IMR-90 (cell line): ENCODE measurements at regions not wholly inside any gene's neighbourhood (a gene's known extent, or its start where the extent isn't known, plus 50 kb on each side); places are given as distances from the start of the nearest gene placed in this dataset.

Experiments
- ATAC-seq: fragments of 200-7000 bp; cut with Tn5 transposase; 2 replicates; pipeline ENCODE4 v1.9.1; 2020; ENCODE audit warnings: low read depth, mild to moderate bottlenecking, moderate library complexity
- BruUV-seq: library from RNA; stranded (reverse); fragments of 400-500 nt; replicated peaks from 2 replicates; lab custom pipeline; 2021; lab: Mats Ljungman, UMichigan
- CTCF ChIA-PET: fragments of 300-600 bp; formaldehyde crosslinking; extraction: SDS; loops from one replicate; lab custom pipeline; 2021; ENCODE audit warnings: antibody characterized with exemption; lab: Yijun Ruan, JAX
- POLR2A ChIA-PET: fragments of 300-600 bp; sonication (Branson Sonifier 250); formaldehyde crosslinking; loops from one replicate; lab custom pipeline; 2022; ENCODE audit warnings: antibody characterized with exemption; ENCODE audit not compliant: unreplicated experiment; lab: Charles Lee
- DNase-seq: peaks from one replicate; pipeline ENCODE4 v3.0.0; 2013
- H2AFZ ChIP-seq: replicated peaks from 2 replicates; pipeline ENCODE3; 2013; ENCODE audit warnings: low read length, mild to moderate bottlenecking; ENCODE audit not compliant: poor library complexity
- H2AK5ac ChIP-seq: 2 replicates; pipeline ENCODE4 v1.6.1; 2013; ENCODE audit warnings: low read depth, low read length, inconsistent platforms
- H2AK9ac ChIP-seq: replicated peaks from 2 replicates; pipeline ENCODE3; 2013; ENCODE audit warnings: mild to moderate bottlenecking, low read depth, low read length, moderate library complexity; ENCODE audit not compliant: poor library complexity
- H2BK120ac ChIP-seq: 2 replicates; pipeline ENCODE4 v1.6.1; 2013; ENCODE audit warnings: low read depth, low read length, inconsistent platforms
- H2BK15ac ChIP-seq: 3 replicates; pipeline ENCODE4 v1.6.1; 2013; ENCODE audit warnings: low read depth, low read length, inconsistent platforms
- H2BK20ac ChIP-seq: 2 replicates; pipeline ENCODE4 v1.6.1; 2013; ENCODE audit warnings: low read depth, mild to moderate bottlenecking, inconsistent platforms, low read length, moderate library complexity
- H2BK5ac ChIP-seq: 2 replicates; pipeline ENCODE4 v1.6.1; 2013; ENCODE audit warnings: mild to moderate bottlenecking, low read depth, low read length, inconsistent platforms; ENCODE audit not compliant: poor library complexity, severe bottlenecking
- H3K14ac ChIP-seq: replicated peaks from 2 replicates; pipeline ENCODE4 v1.6.1; 2013; ENCODE audit warnings: low read depth, low read length, inconsistent platforms
- H3K18ac ChIP-seq: 2 replicates; pipeline ENCODE4 v1.6.1; 2013; ENCODE audit warnings: low read depth, low read length, control low read depth
- H3K23ac ChIP-seq: 2 replicates; pipeline ENCODE4 v1.6.1; 2013; ENCODE audit warnings: low read depth, low read length, inconsistent platforms
- H3K27ac ChIP-seq: 2 replicates; pipeline ENCODE4 v1.5.1; 2013; ENCODE audit warnings: mild to moderate bottlenecking, control low read depth, low read length; ENCODE audit not compliant: insufficient read depth
- H3K27me3 ChIP-seq: 2 replicates; pipeline ENCODE4 v1.6.1; 2013; ENCODE audit warnings: low read length; ENCODE audit not compliant: control insufficient read depth, insufficient read depth
- H3K36me3 ChIP-seq: 2 replicates; pipeline ENCODE4 v1.6.1; 2013; ENCODE audit warnings: low read length, mixed read lengths; ENCODE audit not compliant: control insufficient read depth, insufficient read depth
- H3K4ac ChIP-seq: 2 replicates; pipeline ENCODE4 v1.6.1; 2013; ENCODE audit warnings: low read depth, low read length, inconsistent platforms
- H3K4me1 ChIP-seq: 2 replicates; pipeline ENCODE4 v1.6.1; 2013; ENCODE audit warnings: low read length, mixed read lengths; ENCODE audit not compliant: control insufficient read depth, insufficient read depth
- H3K4me2 ChIP-seq: 2 replicates; pipeline ENCODE4 v1.6.1; 2013; ENCODE audit warnings: low read depth, mild to moderate bottlenecking, control low read depth, low read length, moderate library complexity
- H3K4me3 ChIP-seq: 2 replicates; pipeline ENCODE4 v1.5.1; 2013; ENCODE audit warnings: low read depth, mild to moderate bottlenecking, control low read depth, low read length, moderate library complexity; ENCODE audit not compliant: insufficient read depth
- H3K56ac ChIP-seq: 2 replicates; pipeline ENCODE4 v1.6.1; 2013; ENCODE audit warnings: low read length, inconsistent platforms; ENCODE audit not compliant: insufficient read depth; ENCODE audit errors: extremely low read depth
- H3K79me1 ChIP-seq, 2 experiments: 2 replicates each; pipeline ENCODE4 v1.6.1; 2013; ENCODE audit warnings: low read length in 2 of 2, inconsistent platforms in 1 of 2, low read depth in 1 of 2
- H3K9ac ChIP-seq: 2 replicates; pipeline ENCODE4 v1.6.1; 2013; ENCODE audit warnings: low read depth, low read length, control low read depth
- H3K9me1 ChIP-seq: 2 replicates; pipeline ENCODE4 v1.6.1; 2013; ENCODE audit warnings: low read length, inconsistent platforms; ENCODE audit not compliant: insufficient read depth
- H3K9me3 ChIP-seq: 2 replicates; pipeline ENCODE4 v1.6.1; 2013; ENCODE audit warnings: low read length; ENCODE audit not compliant: control insufficient read depth, insufficient read depth
- H4K20me1 ChIP-seq: 2 replicates; pipeline ENCODE4 v1.6.1; 2013; ENCODE audit warnings: low read length, inconsistent platforms; ENCODE audit not compliant: insufficient read depth
- H4K5ac ChIP-seq: 2 replicates; pipeline ENCODE4 v1.6.1; 2013; ENCODE audit warnings: mild to moderate bottlenecking, low read depth, low read length, control low read depth
- H4K8ac ChIP-seq, 2 experiments: 2 replicates each; pipeline ENCODE4 v1.6.1; 2013; ENCODE audit warnings: low read depth in 2 of 2, low read length in 2 of 2, control low read depth in 1 of 2, inconsistent platforms in 1 of 2
- H4K91ac ChIP-seq: 2 replicates; pipeline ENCODE4 v1.6.1; 2013; ENCODE audit warnings: low read depth, low read length, inconsistent platforms; ENCODE audit not compliant: insufficient read depth
- ELK1 ChIP-seq: fragments of 150-350 bp; IDR thresholded peaks from 2 replicates; pipeline ENCODE4 v1.6.1; 2016; ENCODE audit warnings: low read depth, mild to moderate bottlenecking, low read length, moderate library complexity, borderline replicate concordance
- FOS ChIP-seq: fragments of 150-350 bp; IDR thresholded peaks from 2 replicates; pipeline ENCODE4 v1.6.1; 2016; ENCODE audit warnings: low read depth, low read length
- MAFK ChIP-seq: IDR thresholded peaks from 2 replicates; pipeline ENCODE4 v1.6.1; 2012; ENCODE audit warnings: low read depth, low read length, improper control_type of control experiment
- MAZ ChIP-seq: IDR thresholded peaks from 2 replicates; pipeline ENCODE4 v1.6.1; 2012; ENCODE audit warnings: low read depth, mild to moderate bottlenecking, low read length, improper control_type of control experiment, moderate library complexity, borderline replicate concordance
- MXI1 ChIP-seq: IDR thresholded peaks from 2 replicates; pipeline ENCODE4 v1.6.1; 2012; ENCODE audit warnings: low read depth, mild to moderate bottlenecking, low read length, moderate library complexity, borderline replicate concordance
- NFE2L2 ChIP-seq: fragments of 150-350 bp; IDR thresholded peaks from 2 replicates; pipeline ENCODE4 v1.6.1; 2016; ENCODE audit warnings: low read depth, mild to moderate bottlenecking, low read length
- POLR2A ChIP-seq: IDR thresholded peaks from 2 replicates; pipeline ENCODE4 v1.6.1; 2012; ENCODE audit warnings: mild to moderate bottlenecking, low read depth, low read length
- RCOR1 ChIP-seq: IDR thresholded peaks from 2 replicates; pipeline ENCODE4 v1.6.1; 2012; ENCODE audit warnings: mild to moderate bottlenecking, low read length, improper control_type of control experiment; ENCODE audit not compliant: insufficient replicate concordance
- RFX5 ChIP-seq: IDR thresholded peaks from 2 replicates; pipeline ENCODE4 v1.8.0; 2012; ENCODE audit warnings: low read depth, mild to moderate bottlenecking, low read length, moderate library complexity
- SMC3 ChIP-seq: fragments of 150-350 bp; IDR thresholded peaks from 2 replicates; pipeline ENCODE4 v1.6.1; 2016; ENCODE audit warnings: low read depth, mild to moderate bottlenecking, antibody characterized with exemption, low read length, moderate library complexity
- USF2 ChIP-seq: fragments of 150-350 bp; IDR thresholded peaks from 2 replicates; pipeline ENCODE4 v1.6.1; 2017; ENCODE audit warnings: mild to moderate bottlenecking, antibody characterized with exemption, low read length, low read depth
- WGBS, 2 experiments: methylation state at CpG; one replicate each; pipeline versions ENCODE4 v1.1.5 to v1.1.7; 2013; ENCODE audit warnings: missing lambda C conversion rate in 2 of 2; ENCODE audit not compliant: insufficient read length in 1 of 2; ENCODE audit errors: extremely low coverage in 2 of 2; 5-methylcytosine and 5-hydroxymethylcytosine counted together
- dilution Hi-C: fragments of 300-500 bp; cut with HindIII; formaldehyde crosslinking; loops from one replicate; pipeline ENCODE4 v1.14.3; 2018; ENCODE audit warnings: low sequenced_read_pairs; ENCODE audit not compliant: unreplicated experiment
- in situ Hi-C: fragments of 300-500 bp; cut with MboI; formaldehyde crosslinking; loops from 3 replicates; pipeline ENCODE4 v1.14.3; 2019; ENCODE audit warnings: low sequenced_read_pairs, inconsistent platforms, mixed read lengths
- intact Hi-C: fragments of 100-400 bp; cut with micrococcal nuclease; formaldehyde crosslinking; loops from 2 replicates; pipeline ENCODE4 v1.10.0; 2022

- no peak overlapping the region for H4K8ac ChIP-seq
- in situ Hi-C loops (no loop called here), dilution Hi-C loops (no loop called here), intact Hi-C loops (no loop called here)
- H3K14ac ChIP-seq = no peak overlapping the region
- no peaks in the 10 kb centered on the region for H3K36me3 ChIP-seq
- DNase-seq = no peak
- no peak overlapping the region for H3K4me2 ChIP-seq
- no peak overlapping the region for H2BK15ac ChIP-seq
- no CpG with 5 or more reads among the region's 3 CpGs for WGBS, 2 experiments
- H3K27ac ChIP-seq = no peak overlapping the region
- no peaks in the 10 kb centered on the region for H3K4me1 ChIP-seq
- H2AFZ ChIP-seq = no peak overlapping the region
- no peak overlapping the region for H2BK120ac ChIP-seq
- ChIA-PET CTCF (no interaction called here), POLR2A (no interaction called here)
- H4K91ac ChIP-seq = no peak overlapping the region
- H3K56ac ChIP-seq = no peak overlapping the region
- H4K5ac ChIP-seq = no peak overlapping the region
- H3K4me3 ChIP-seq = no peak overlapping the region
- BruUV-seq = no TSS peak
- H4K20me1 ChIP-seq = no peaks in the 10 kb centered on the region
- TF ChIP-seq MAZ (no peak), SMC3 (no peak), MAFK (no peak), RFX5 (no peak), RCOR1 (no peak), USF2 (no peak), ELK1 (no peak), FOS (no peak), NFE2L2 (no peak), POLR2A (no peak), MXI1 (no peak)
- H2BK5ac ChIP-seq = no peak overlapping the region
- H3K23ac ChIP-seq = no peak overlapping the region
- no peak overlapping the region for H2AK9ac ChIP-seq
- H3K9me1 ChIP-seq = no peaks in the 10 kb centered on the region
- no peak overlapping the region for H3K4ac ChIP-seq
- ATAC-seq = no peak
- H2BK20ac ChIP-seq = no peak overlapping the region
- no peaks in the 10 kb centered on the region for H3K9me3 ChIP-seq
- no peaks in the 10 kb centered on the region for H3K27me3 ChIP-seq
- H3K18ac ChIP-seq = no peak overlapping the region
- 0 out of 4 replicates have a peak, but pooled peaks cover 0 to 3% of the 10 kb centered on the region in 2 experiments for H3K79me1 ChIP-seq
- no peak overlapping the region for H2AK5ac ChIP-seq
- no peak overlapping the region for H3K9ac ChIP-seq
Measured at GRCh38 chr11:23041001-23041503, 180.8 kb upstream of the CCDC179 start.
